OCI-LY3 (cell line): ENCODE measurements at regions not wholly inside any gene's neighbourhood (a gene's known extent, or its start where the extent isn't known, plus 50 kb on each side); places are given as distances from the start of the nearest gene placed in this dataset.

ENCODE experiments used
- H2AFZ ChIP-seq: fragments of 200-600, 300-600 bp; shearing (Covaris generic); 2 replicates; pipeline ENCODE4 v1.6.0; 2014; ENCODE audit warnings: antibody characterized with exemption, low read depth, low read length
- H3K27ac ChIP-seq: fragments of 200-600, 300-600 bp; sonication (generic); 2 replicates; pipeline ENCODE4 v1.5.1; 2014; ENCODE audit warnings: mild to moderate bottlenecking, low read length, moderate library complexity, mixed read lengths
- H3K27me3 ChIP-seq: fragments of 200-600, 300-600 bp; sonication (generic); 2 replicates; pipeline ENCODE4 v1.6.1; 2014; ENCODE audit warnings: low read depth, low read length, mixed read lengths
- H3K36me3 ChIP-seq: fragments of 200-600, 300-600 bp; sonication (generic); replicated peaks from 2 replicates; pipeline ENCODE3; 2014; ENCODE audit warnings: low read depth, low read length, mixed read lengths
- H3K4me1 ChIP-seq: fragments of 300-600, 200-600 bp; sonication (generic); 2 replicates; pipeline ENCODE4 v1.6.1; 2014; ENCODE audit warnings: low read length, mixed read lengths
- H3K4me2 ChIP-seq: fragments of 200-600, 300-600 bp; sonication (generic); 2 replicates; pipeline ENCODE4 v1.6.1; 2014; ENCODE audit warnings: low read length, mixed read lengths
- H3K4me3 ChIP-seq: fragments of 300-600, 200-600 bp; sonication (generic); 2 replicates; pipeline ENCODE4 v1.5.1; 2014; ENCODE audit warnings: antibody characterized with exemption, mild to moderate bottlenecking, low read length, moderate library complexity
- H3K79me2 ChIP-seq: fragments of 300-600, 200-600 bp; shearing (Covaris generic); 2 replicates; pipeline ENCODE4 v1.6.1; 2014; ENCODE audit warnings: mild to moderate bottlenecking, low read length, mixed read lengths
- H3K9ac ChIP-seq: fragments of 300-600, 200-600 bp; shearing (Covaris generic); 2 replicates; pipeline ENCODE4 v1.6.0; 2014; ENCODE audit warnings: mild to moderate bottlenecking, low read length, moderate library complexity
- H3K9me3 ChIP-seq: fragments of 200-600, 300-600 bp; shearing (Covaris generic); 2 replicates; pipeline ENCODE4 v1.6.1; 2014; ENCODE audit warnings: low read length, mixed read lengths; ENCODE audit not compliant: insufficient read depth
- H4K20me1 ChIP-seq: fragments of 200-600, 300-600 bp; sonication (generic); 2 replicates; pipeline ENCODE4 v1.6.1; 2016; ENCODE audit warnings: low read length, mixed read lengths; ENCODE audit not compliant: insufficient read depth
- CTCF ChIP-seq: fragments of 200-600, 300-600 bp; sonication (generic); IDR thresholded peaks from 2 replicates; pipeline ENCODE4 v1.5.1; 2014; ENCODE audit warnings: antibody characterized with exemption, low read length, low read depth
- EZH2phosphoT487 ChIP-seq: fragments of 200-600 bp; shearing (Covaris generic); IDR thresholded peaks from 2 replicates; pipeline ENCODE4 v1.6.1; 2018; ENCODE audit warnings: antibody characterized with exemption, mixed run types, low read depth

- Histone ChIP-seq H3K27me3 (no peaks in the 10 kb centered on the region), H3K27ac (no peak overlapping the region), H3K4me2 (no peak overlapping the region), H3K79me2 (no peaks in the 10 kb centered on the region), H3K9ac (no peak overlapping the region), H3K4me1 (0 out of 2 replicates have a peak, but pooled peaks cover 2% of the 10 kb centered on the region), H4K20me1 (no peaks in the 10 kb centered on the region), H3K4me3 (no peak overlapping the region), H2AFZ (no peak overlapping the region), H3K36me3 (no peaks in the 10 kb centered on the region), H3K9me3 (no peaks in the 10 kb centered on the region)
- no peak for TF ChIP-seq EZH2phosphoT487
- TF ChIP-seq CTCF: no peak
These were observed 759.1 kb upstream of the IGFBP3 start for GRCh38 chr7:46680147-46680546.

GRCh38 chr7:46679671-46680070 lies 758.6 kb upstream of the IGFBP3 start:
- H3K9me3 ChIP-seq: no peaks in the 10 kb centered on the region
- H3K4me3 ChIP-seq: no peak overlapping the region
- H3K27ac ChIP-seq: no peak overlapping the region
- no peaks in the 10 kb centered on the region for H4K20me1 ChIP-seq
- 0 out of 2 replicates have a peak, but pooled peaks cover 2% of the 10 kb centered on the region for H3K4me1 ChIP-seq
- TF ChIP-seq EZH2phosphoT487 (no peak), CTCF (no peak)
- no peaks in the 10 kb centered on the region for H3K79me2 ChIP-seq
- no peak overlapping the region for H3K4me2 ChIP-seq
- no peak overlapping the region for H2AFZ ChIP-seq
- no peaks in the 10 kb centered on the region for H3K36me3 ChIP-seq
- no peak overlapping the region for H3K9ac ChIP-seq
- H3K27me3 ChIP-seq: no peaks in the 10 kb centered on the region

- Histone ChIP-seq H3K79me2 (no peaks in the 10 kb centered on the region), H3K27ac (no peak overlapping the region), H3K27me3 (no peaks in the 10 kb centered on the region), H3K9me3 (no peaks in the 10 kb centered on the region), H3K36me3 (no peaks in the 10 kb centered on the region), H4K20me1 (no peaks in the 10 kb centered on the region), H3K9ac (no peak overlapping the region), H2AFZ (no peak overlapping the region), H3K4me3 (no peak overlapping the region), H3K4me2 (no peak overlapping the region), H3K4me1 (0 out of 2 replicates have a peak, but pooled peaks cover 2% of the 10 kb centered on the region)
- TF ChIP-seq CTCF: no peak
- no peak for TF ChIP-seq EZH2phosphoT487
These were observed 757.3 kb upstream of the IGFBP3 start for GRCh38 chr7:46678421-46678820.

GRCh38 chr7:46675456-46675855 lies 754.4 kb upstream of the IGFBP3 start:
- Histone ChIP-seq H3K36me3 (no peaks in the 10 kb centered on the region), H4K20me1 (no peaks in the 10 kb centered on the region), H3K27me3 (no peaks in the 10 kb centered on the region), H3K27ac (no peak overlapping the region), H3K4me3 (no peak overlapping the region), H3K79me2 (no peaks in the 10 kb centered on the region), H3K4me1 (peaks cover 8% of the 10 kb centered on the region; the same call in 1 of the 2 replicates), H3K4me2 (no peak overlapping the region), H3K9ac (no peak overlapping the region), H2AFZ (no peak overlapping the region), H3K9me3 (no peaks in the 10 kb centered on the region)
- TF ChIP-seq EZH2phosphoT487 (no peak), CTCF (no peak)
